ENCODE measurements at regions not wholly inside any gene's neighbourhood (a gene's known extent, or its start where the extent isn't known, plus 50 kb on each side); places are given as distances from the start of the nearest gene placed in this dataset.

DNA sequence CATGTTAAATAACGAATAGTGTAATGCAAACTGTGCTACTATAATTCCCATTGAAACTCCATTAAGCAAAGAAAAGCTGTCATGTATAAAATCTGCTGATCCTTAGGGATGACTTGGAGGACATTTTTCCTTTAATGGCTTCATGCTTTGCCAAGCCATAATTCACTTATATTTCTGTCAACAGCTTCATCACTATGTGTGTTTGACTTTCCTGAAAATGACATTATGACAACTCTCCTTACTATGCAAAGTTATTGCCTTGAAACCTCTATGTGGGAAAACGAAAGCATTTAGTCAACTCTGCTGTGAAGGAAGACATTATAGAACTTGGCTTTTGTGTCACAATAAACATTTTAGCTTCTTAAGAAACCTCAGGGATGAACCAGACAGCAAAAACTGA, 210.5 kb downstream of the GRXCR1 start:
- TF ChIP-seq, protein P1, sequence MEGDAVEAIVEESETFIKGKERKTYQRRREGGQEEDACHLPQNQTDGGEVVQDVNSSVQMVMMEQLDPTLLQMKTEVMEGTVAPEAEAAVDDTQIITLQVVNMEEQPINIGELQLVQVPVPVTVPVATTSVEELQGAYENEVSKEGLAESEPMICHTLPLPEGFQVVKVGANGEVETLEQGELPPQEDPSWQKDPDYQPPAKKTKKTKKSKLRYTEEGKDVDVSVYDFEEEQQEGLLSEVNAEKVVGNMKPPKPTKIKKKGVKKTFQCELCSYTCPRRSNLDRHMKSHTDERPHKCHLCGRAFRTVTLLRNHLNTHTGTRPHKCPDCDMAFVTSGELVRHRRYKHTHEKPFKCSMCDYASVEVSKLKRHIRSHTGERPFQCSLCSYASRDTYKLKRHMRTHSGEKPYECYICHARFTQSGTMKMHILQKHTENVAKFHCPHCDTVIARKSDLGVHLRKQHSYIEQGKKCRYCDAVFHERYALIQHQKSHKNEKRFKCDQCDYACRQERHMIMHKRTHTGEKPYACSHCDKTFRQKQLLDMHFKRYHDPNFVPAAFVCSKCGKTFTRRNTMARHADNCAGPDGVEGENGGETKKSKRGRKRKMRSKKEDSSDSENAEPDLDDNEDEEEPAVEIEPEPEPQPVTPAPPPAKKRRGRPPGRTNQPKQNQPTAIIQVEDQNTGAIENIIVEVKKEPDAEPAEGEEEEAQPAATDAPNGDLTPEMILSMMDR (optimal IDR thresholded peaks at IDR 0.05 in 1 of 3, IDR thresholded peaks at IDR 0.05 in 1 of 3, conservative IDR thresholded peaks at IDR 0.05 in 1 of 3; ENCODE audit: extremely low read depth in 1 of 3, insufficient read depth in 2 of 3, low read length in 3 of 3): no peak
- no peak for TF ChIP-seq EZH2 (IDR thresholded peaks at IDR 0.05; ENCODE audit: low read length)

Measured in keratinocyte (primary cell).